DMS53 treated with DMSO at 0.1 percent for 48 hours (cell line): ENCODE measurements at regions not wholly inside any gene's neighbourhood (a gene's known extent, or its start where the extent isn't known, plus 50 kb on each side); places are given as distances from the start of the nearest gene placed in this dataset.
A peak's percentile ranks its signal among the peaks of the same experiment; 100 is the strongest.

Source experiments
- DNase-seq: peaks from one replicate; lab custom pipeline; 2025; ENCODE audit not compliant: unreplicated experiment; lab: John Stamatoyannopoulos, UW

GRCh38 chr4:132506568-132506967 lies 642.5 kb upstream of the PCDH10 start:
- no peak for DNase-seq

- DNase-seq = no peak
These were observed 635.6 kb upstream of the PCDH10 start for GRCh38 chr4:132513491-132513890.

GRCh38 chr4:132526652-132527051 lies 622.4 kb upstream of the PCDH10 start:
- no peak for DNase-seq

GRCh38 chr4:132527817-132528216 lies 621.3 kb upstream of the PCDH10 start:
- no peak for DNase-seq

- no peak for DNase-seq
These were observed 618.2 kb upstream of the PCDH10 start for GRCh38 chr4:132530861-132531260.

GRCh38 chr4:132540268-132540667 lies 608.8 kb upstream of the PCDH10 start:
- no peak for DNase-seq

- DNase-seq = peak; percentile 64
These were observed 608.3 kb upstream of the PCDH10 start for GRCh38 chr4:132540797-132541196.

GRCh38 chr4:132542228-132542627 lies 606.9 kb upstream of the PCDH10 start:
- no peak for DNase-seq

GRCh38 chr4:132548463-132548862 lies 600.6 kb upstream of the PCDH10 start:
- no peak for DNase-seq

- no peak for DNase-seq
These were observed 592.8 kb upstream of the PCDH10 start for GRCh38 chr4:132556316-132556715.

- peak; percentile 7 for DNase-seq
These were observed 591.4 kb upstream of the PCDH10 start for GRCh38 chr4:132557660-132558059.

GRCh38 chr4:132564920-132565319 lies 584.2 kb upstream of the PCDH10 start:
- DNase-seq = peak; percentile 8

- no peak for DNase-seq
These were observed 583.6 kb upstream of the PCDH10 start for GRCh38 chr4:132565542-132565941.

- DNase-seq = no peak
These were observed 576.9 kb upstream of the PCDH10 start for GRCh38 chr4:132572210-132572609.

GRCh38 chr4:132587626-132588025 lies 561.5 kb upstream of the PCDH10 start:
- no peak for DNase-seq

- no peak for DNase-seq
These were observed 556.8 kb upstream of the PCDH10 start for GRCh38 chr4:132592340-132592739.

- no peak for DNase-seq
These were observed 556.2 kb upstream of the PCDH10 start for GRCh38 chr4:132592850-132593249.

- DNase-seq = no peak
These were observed 555.2 kb upstream of the PCDH10 start for GRCh38 chr4:132593717-132594400.

GRCh38 chr4:132596186-132596585 lies 552.9 kb upstream of the PCDH10 start:
- DNase-seq = no peak

GRCh38 chr4:132605551-132605950 lies 543.5 kb upstream of the PCDH10 start:
- no peak for DNase-seq

- DNase-seq = peak; percentile 3
These were observed 534.4 kb upstream of the PCDH10 start for GRCh38 chr4:132614682-132615081.

GRCh38 chr4:132619968-132620367 lies 529.1 kb upstream of the PCDH10 start:
- no peak for DNase-seq
